Right atrium auricular region (tissue), 2 donors: ENCODE measurements at regions not wholly inside any gene's neighbourhood (a gene's known extent, or its start where the extent isn't known, plus 50 kb on each side); places are given as distances from the start of the nearest gene placed in this dataset.

Experiments used
- DNase-seq: peaks from one replicate; pipeline ENCODE4 v3.0.0-alpha.2; 2019; ENCODE audit warnings: low spot score
- H3K27ac ChIP-seq, 2 donors: fragments of 200-600 bp; sonication (generic); 1 replicate in 1 of 2; 2 replicates in 1 of 2; pipeline ENCODE4 v1.5.1; 2016 to 2019
- H3K27me3 ChIP-seq, 2 donors: fragments of 200-600 bp; sonication (generic); one replicate each; pipeline versions ENCODE4 v1.5.1 to v1.6.0; 2017 to 2019
- H3K36me3 ChIP-seq: fragments of 200-600 bp; sonication (generic); one replicate; pipeline ENCODE4 v1.5.1; 2016
- H3K4me1 ChIP-seq, 2 donors: fragments of 200-600 bp; sonication (generic); one replicate each; pipeline versions ENCODE4 v1.5.1 to v1.6.0; 2017 to 2019
- H3K4me3 ChIP-seq, 2 donors: fragments of 200-600 bp; sonication (generic); 1 replicate in 1 of 2; 2 replicates in 1 of 2; pipeline ENCODE4 v1.5.1; 2017 to 2019; ENCODE audit warnings: mild to moderate bottlenecking in 1 of 2, moderate library complexity in 1 of 2
- H3K9me3 ChIP-seq, 2 donors: fragments of 200-600 bp; sonication (generic); one replicate each; pipeline ENCODE4 v1.5.1; 2019
- TF ChIP-seq, protein P1 (sequence below), 2 donors: fragments of 200-600 bp; sonication (generic); IDR thresholded peaks; one replicate each; pipeline ENCODE4 v1.5.1; 2019; ENCODE audit warnings: antibody characterized with exemption in 2 of 2

- Histone ChIP-seq H3K36me3 (no peaks in the 10 kb centered on the region), H3K4me3 (no peak overlapping the region), H3K9me3 (no peaks in the 10 kb centered on the region), H3K27ac (no peak overlapping the region), H3K27me3 (no peaks in the 10 kb centered on the region), H3K4me1 (no peaks in the 10 kb centered on the region)
- no peak for DNase-seq
- TF ChIP-seq, protein P1, sequence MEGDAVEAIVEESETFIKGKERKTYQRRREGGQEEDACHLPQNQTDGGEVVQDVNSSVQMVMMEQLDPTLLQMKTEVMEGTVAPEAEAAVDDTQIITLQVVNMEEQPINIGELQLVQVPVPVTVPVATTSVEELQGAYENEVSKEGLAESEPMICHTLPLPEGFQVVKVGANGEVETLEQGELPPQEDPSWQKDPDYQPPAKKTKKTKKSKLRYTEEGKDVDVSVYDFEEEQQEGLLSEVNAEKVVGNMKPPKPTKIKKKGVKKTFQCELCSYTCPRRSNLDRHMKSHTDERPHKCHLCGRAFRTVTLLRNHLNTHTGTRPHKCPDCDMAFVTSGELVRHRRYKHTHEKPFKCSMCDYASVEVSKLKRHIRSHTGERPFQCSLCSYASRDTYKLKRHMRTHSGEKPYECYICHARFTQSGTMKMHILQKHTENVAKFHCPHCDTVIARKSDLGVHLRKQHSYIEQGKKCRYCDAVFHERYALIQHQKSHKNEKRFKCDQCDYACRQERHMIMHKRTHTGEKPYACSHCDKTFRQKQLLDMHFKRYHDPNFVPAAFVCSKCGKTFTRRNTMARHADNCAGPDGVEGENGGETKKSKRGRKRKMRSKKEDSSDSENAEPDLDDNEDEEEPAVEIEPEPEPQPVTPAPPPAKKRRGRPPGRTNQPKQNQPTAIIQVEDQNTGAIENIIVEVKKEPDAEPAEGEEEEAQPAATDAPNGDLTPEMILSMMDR (IDR thresholded peaks at IDR 0.05), result no peak
Observed at GRCh38 chr18:42190643-42191042, 235.6 kb downstream of the PIK3C3 start.

DNA sequence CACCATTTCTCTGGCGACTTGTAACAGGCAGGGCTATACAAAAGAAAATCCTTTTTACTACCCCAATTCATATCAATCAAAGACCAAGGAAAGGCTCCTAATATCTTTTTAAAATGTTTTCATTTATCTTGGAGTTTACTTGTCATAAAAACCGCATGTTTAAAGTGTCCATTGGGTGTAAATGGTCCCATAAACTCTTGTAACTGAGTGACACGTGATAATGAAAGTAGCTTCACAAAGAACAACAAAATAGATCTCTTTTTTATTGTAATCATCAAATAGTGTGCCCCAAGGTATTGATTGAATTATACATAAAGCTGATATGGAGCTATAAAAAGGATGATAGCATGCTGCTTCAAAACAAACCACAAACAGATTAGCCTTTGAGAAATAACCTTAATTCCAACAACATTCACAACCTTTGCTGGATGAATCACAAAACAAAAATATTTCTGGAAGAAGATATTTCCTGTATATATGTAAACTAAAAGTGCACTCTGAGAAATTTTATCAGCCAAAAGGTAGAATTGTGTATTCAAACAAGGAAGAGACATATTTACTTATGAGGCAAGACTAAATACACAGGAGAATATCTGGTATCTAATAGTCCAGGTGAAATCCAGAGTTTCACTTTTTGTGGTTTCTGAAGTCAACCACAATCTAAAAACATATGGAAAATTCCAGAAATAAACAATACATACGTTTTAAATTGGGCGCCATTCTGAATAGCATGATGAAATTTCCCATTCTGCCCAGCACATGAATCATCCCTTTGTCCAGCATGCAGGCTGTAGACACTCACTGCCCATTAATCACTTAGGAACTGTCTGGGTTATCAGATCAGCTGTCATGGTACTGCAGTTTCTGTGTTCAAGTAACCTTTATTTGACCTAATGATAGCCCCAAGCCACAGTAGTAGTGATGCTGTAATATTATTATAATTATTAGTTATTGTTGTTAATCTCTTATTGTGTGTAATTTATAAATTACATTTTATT is 237.5 kb downstream of the PIK3C3 start:
- H3K36me3 ChIP-seq, result no peaks in the 10 kb centered on the region
- TF ChIP-seq, protein P1 (IDR thresholded peaks at IDR 0.05), result no peak
- no peak for DNase-seq
- H3K4me3 ChIP-seq, result no peak overlapping the region
- no peaks in the 10 kb centered on the region for H3K9me3 ChIP-seq
- no peaks in the 10 kb centered on the region for H3K4me1 ChIP-seq
- H3K27me3 ChIP-seq, result no peaks in the 10 kb centered on the region
- no peak overlapping the region for H3K27ac ChIP-seq

- no peaks in the 10 kb centered on the region for H3K36me3 ChIP-seq
- TF ChIP-seq, protein P1 (IDR thresholded peaks at IDR 0.05), result no peak
- DNase-seq, result no peak
- H3K27me3 ChIP-seq, result no peaks in the 10 kb centered on the region
- H3K9me3 ChIP-seq, result no peaks in the 10 kb centered on the region
- H3K27ac ChIP-seq, result no peak overlapping the region
- H3K4me3 ChIP-seq, result no peak overlapping the region
- H3K4me1 ChIP-seq, result no peaks in the 10 kb centered on the region
Observed at GRCh38 chr18:42196651-42197050, 241.6 kb downstream of the PIK3C3 start.

DNA sequence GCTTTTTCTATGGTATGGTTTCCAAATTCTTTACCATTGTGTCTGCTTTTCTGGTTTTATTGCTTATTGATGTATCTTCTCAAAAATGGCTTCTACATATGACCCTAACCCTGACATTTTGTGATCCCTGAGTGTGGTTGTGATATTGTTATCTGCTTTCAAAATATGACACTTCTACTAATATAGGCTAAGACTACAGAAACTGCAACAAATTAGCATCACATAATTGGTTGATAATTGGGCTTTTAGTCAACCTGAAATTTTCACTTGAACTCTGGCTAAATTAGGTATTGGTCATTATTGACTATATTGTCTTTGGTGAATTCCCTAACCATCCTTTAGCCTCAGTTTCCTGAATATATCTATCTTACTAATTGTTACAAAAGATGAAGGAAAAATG is 246.1 kb downstream of the PIK3C3 start:
- Histone ChIP-seq H3K4me3 (no peak overlapping the region), H3K9me3 (no peaks in the 10 kb centered on the region), H3K4me1 (no peaks in the 10 kb centered on the region), H3K36me3 (no peaks in the 10 kb centered on the region), H3K27me3 (no peaks in the 10 kb centered on the region), H3K27ac (no peak overlapping the region)
- no peak for DNase-seq
- TF ChIP-seq, protein P1 (IDR thresholded peaks at IDR 0.05), result no peak

DNA sequence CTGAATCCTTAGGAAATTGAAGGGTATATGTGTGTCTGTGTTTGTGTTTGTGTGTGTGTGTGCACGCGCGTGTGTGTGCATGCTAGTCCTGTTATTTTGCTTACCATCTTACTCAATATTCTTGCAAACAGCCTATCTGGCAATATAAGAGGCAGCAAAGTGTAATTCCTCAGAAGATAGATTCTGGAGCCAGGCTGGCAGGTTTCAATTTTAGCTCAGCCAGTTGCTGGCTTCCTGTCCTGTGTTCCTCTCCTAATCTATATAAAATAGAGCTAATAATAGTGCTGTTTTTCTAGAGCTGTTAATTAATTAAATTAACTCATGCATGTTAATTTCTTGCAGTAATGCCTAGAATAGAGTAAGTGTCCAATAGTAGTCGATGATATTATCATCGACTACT is 256.2 kb downstream of the PIK3C3 start:
- TF ChIP-seq, protein P1 (IDR thresholded peaks at IDR 0.05), result no peak
- DNase-seq, result no peak
- no peak overlapping the region for H3K27ac ChIP-seq

More for the DNA sequence above, 256.2 kb downstream of the PIK3C3 start:
- no peak overlapping the region for H3K4me3 ChIP-seq
- peaks cover 0 to 4% of the 10 kb centered on the region in 2 donors for H3K9me3 ChIP-seq
- no peaks in the 10 kb centered on the region for H3K27me3 ChIP-seq
- H3K4me1 ChIP-seq, result no peaks in the 10 kb centered on the region
- no peaks in the 10 kb centered on the region for H3K36me3 ChIP-seq
